22Rv1 (cell line): ENCODE measurements at regions not wholly inside any gene's neighbourhood (a gene's known extent, or its start where the extent isn't known, plus 50 kb on each side); places are given as distances from the start of the nearest gene placed in this dataset.

Experiments
- ZFX ChIP-seq: fragments of 450-650 bp; IDR thresholded peaks from 2 replicates; pipeline ENCODE4 v1.6.1; 2017; ENCODE audit warnings: antibody characterized with exemption, borderline replicate concordance
- TF ChIP-seq, protein P1 (sequence below): fragments of 450-650 bp; IDR thresholded peaks from 2 replicates; pipeline ENCODE4 v1.5.1; 2017; ENCODE audit warnings: mild to moderate bottlenecking

DNA sequence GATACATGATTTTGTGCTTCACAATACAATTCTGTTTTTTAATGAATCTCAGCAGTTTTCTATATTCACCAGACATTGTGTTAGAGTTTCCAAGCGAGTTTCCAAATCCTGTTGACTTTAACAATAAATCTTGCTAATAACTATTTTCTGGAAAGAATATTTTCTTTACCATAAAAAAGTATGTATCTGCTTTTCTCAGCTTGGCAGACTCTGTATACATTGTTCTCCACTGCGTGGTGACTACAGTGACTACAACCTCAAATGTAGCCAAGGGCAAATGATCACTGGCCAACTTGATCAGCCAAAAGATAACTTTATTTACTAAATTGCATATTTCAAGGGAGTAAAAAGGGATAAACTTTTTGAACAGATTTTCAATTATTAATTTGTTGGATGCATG lies 325.9 kb upstream of the ADAMTS5 start:
- TF ChIP-seq, protein P1, sequence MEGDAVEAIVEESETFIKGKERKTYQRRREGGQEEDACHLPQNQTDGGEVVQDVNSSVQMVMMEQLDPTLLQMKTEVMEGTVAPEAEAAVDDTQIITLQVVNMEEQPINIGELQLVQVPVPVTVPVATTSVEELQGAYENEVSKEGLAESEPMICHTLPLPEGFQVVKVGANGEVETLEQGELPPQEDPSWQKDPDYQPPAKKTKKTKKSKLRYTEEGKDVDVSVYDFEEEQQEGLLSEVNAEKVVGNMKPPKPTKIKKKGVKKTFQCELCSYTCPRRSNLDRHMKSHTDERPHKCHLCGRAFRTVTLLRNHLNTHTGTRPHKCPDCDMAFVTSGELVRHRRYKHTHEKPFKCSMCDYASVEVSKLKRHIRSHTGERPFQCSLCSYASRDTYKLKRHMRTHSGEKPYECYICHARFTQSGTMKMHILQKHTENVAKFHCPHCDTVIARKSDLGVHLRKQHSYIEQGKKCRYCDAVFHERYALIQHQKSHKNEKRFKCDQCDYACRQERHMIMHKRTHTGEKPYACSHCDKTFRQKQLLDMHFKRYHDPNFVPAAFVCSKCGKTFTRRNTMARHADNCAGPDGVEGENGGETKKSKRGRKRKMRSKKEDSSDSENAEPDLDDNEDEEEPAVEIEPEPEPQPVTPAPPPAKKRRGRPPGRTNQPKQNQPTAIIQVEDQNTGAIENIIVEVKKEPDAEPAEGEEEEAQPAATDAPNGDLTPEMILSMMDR: no peak
- TF ChIP-seq ZFX: no peak
